ENCODE measurements at regions not wholly inside any gene's neighbourhood (a gene's known extent, or its start where the extent isn't known, plus 50 kb on each side); places are given as distances from the start of the nearest gene placed in this dataset.

GRCh38 chr9:95724253-95724991, 151.1 kb upstream of the ERCC6L2 start (continued):
- no peak for TF ChIP-seq ETS1 (CRISPR knock-in tag; IDR thresholded peaks at IDR 0.05)
- no peak for TF ChIP-seq FLYWCH1 (CRISPR knock-in tag; IDR thresholded peaks at IDR 0.05)
- no peak for TF ChIP-seq SMYD3 (CRISPR knock-in tag; IDR thresholded peaks at IDR 0.05)
- TF ChIP-seq GTF3A (CRISPR knock-in tag; conservative IDR thresholded peaks at IDR 0.05) = no peak
- TF ChIP-seq ZBTB10 (CRISPR knock-in tag; IDR thresholded peaks at IDR 0.05; ENCODE audit: borderline replicate concordance) = no peak
- no peak for TF ChIP-seq NFIB (CRISPR knock-in tag; IDR thresholded peaks at IDR 0.05; ENCODE audit: borderline replicate concordance)
- TF ChIP-seq ZHX2 (IDR thresholded peaks at IDR 0.05; ENCODE audit: low read depth) = no peak
- TF ChIP-seq ZHX2 (CRISPR knock-in tag; IDR thresholded peaks at IDR 0.05; ENCODE audit: borderline replicate concordance) = no peak
- TF ChIP-seq ZNF446 (CRISPR knock-in tag; IDR thresholded peaks at IDR 0.05) = no peak
- TF ChIP-seq ZGPAT (CRISPR knock-in tag; IDR thresholded peaks at IDR 0.05) = peak; percentile 68; the same call in 1 of the 2 replicates
- peak; percentile 42; the same call in 1 of the 2 replicates for TF ChIP-seq IRF2 (CRISPR knock-in tag; IDR thresholded peaks at IDR 0.05)
- TF ChIP-seq PBX3 (CRISPR knock-in tag; IDR thresholded peaks at IDR 0.05; ENCODE audit: borderline replicate concordance) = no peak
- TF ChIP-seq ZNF546 (CRISPR knock-in tag; conservative IDR thresholded peaks at IDR 0.05) = no peak
- no peak for TF ChIP-seq ZNF770 (CRISPR knock-in tag; IDR thresholded peaks at IDR 0.05)

Data from HepG2 (cell line).